ENCODE measurements at regions not wholly inside any gene's neighbourhood (a gene's known extent, or its start where the extent isn't known, plus 50 kb on each side); places are given as distances from the start of the nearest gene placed in this dataset.

DNA sequence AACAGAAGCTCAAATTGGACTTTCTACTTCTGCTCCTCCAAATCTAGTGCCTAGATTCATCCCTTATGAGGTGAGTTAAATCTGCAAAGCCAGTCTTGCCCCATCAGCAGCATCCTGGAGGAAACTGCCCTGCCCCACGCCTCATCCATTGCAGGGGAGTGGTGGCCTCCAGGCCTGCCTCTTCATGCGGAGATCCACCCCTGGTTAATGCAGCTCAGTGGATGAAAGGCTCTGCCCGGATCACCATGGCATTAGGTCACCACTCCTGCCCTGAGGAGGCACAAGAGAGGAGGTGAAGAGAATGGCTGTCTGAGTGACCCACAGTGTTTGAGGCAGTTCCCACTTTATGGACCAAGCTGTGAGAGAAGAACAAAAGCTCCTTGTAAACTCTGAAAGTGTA, 218.1 kb downstream of the C12orf75 start:
- no peak for TF ChIP-seq EP300 (IDR thresholded peaks at IDR 0.05; ENCODE audit: borderline replicate concordance)
- TF ChIP-seq, protein P1, sequence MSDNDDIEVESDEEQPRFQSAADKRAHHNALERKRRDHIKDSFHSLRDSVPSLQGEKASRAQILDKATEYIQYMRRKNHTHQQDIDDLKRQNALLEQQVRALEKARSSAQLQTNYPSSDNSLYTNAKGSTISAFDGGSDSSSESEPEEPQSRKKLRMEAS (IDR thresholded peaks at IDR 0.05), result no peak
